Neural crest cell (in vitro differentiated cells): ENCODE measurements at regions not wholly inside any gene's neighbourhood (a gene's known extent, or its start where the extent isn't known, plus 50 kb on each side); places are given as distances from the start of the nearest gene placed in this dataset.
"Not testable (repeated sequence)": the region's sequence is repeated elsewhere in the genome, so short reads cannot be mapped to it uniquely, and the experiment has no call there.

ENCODE experiments used
- DNase-seq: peaks from one replicate; pipeline ENCODE4 v3.0.0; 2021; ENCODE audit warnings: low read depth, mixed read lengths, low spot score
- H3K27ac Mint-ChIP-seq: one replicate; pipeline ENCODE4 v1.8.0; 2021; ENCODE audit warnings: mild to moderate bottlenecking, mixed read lengths; ENCODE audit not compliant: unreplicated experiment
- H3K27me3 Mint-ChIP-seq: 2 replicates; pipeline ENCODE4 v1.8.0; 2021; ENCODE audit warnings: low read depth, mild to moderate bottlenecking, mixed read lengths
- H3K36me3 Mint-ChIP-seq: 2 replicates; pipeline ENCODE4 v1.8.0; 2021; ENCODE audit warnings: low read depth, mild to moderate bottlenecking, mixed read lengths
- H3K4me1 Mint-ChIP-seq: 2 replicates; pipeline ENCODE4 v1.8.0; 2021; ENCODE audit warnings: mixed read lengths
- H3K4me3 Mint-ChIP-seq: one replicate; pipeline ENCODE4 v1.8.0; 2021; ENCODE audit warnings: mild to moderate bottlenecking, mixed read lengths
- H3K9me3 Mint-ChIP-seq: 2 replicates; pipeline ENCODE4 v1.8.0; 2021; ENCODE audit warnings: mixed read lengths
- CTCF ChIP-seq: fragments of 200-600 bp; sonication (generic); conservative IDR thresholded peaks from 2 replicates; pipeline ENCODE4 v1.5.0; 2021; ENCODE audit warnings: antibody characterized with exemption, mild to moderate bottlenecking

- no peak for TF ChIP-seq CTCF
- no peaks in the 10 kb centered on the region for H3K4me1 Mint-ChIP-seq
- H3K9me3 Mint-ChIP-seq = no peaks in the 10 kb centered on the region
- DNase-seq = no peak
- H3K27ac Mint-ChIP-seq = no peak overlapping the region
- H3K27me3 Mint-ChIP-seq = no peaks in the 10 kb centered on the region
- no peaks in the 10 kb centered on the region for H3K36me3 Mint-ChIP-seq
- no peak overlapping the region for H3K4me3 Mint-ChIP-seq
Measured at GRCh38 chrX:44675362-44676024, 132.8 kb upstream of the FUNDC1 start.

- Mint-ChIP-seq H3K4me3 (no peak overlapping the region), H3K36me3 (no peaks in the 10 kb centered on the region), H3K4me1 (no peaks in the 10 kb centered on the region), H3K9me3 (no peaks in the 10 kb centered on the region), H3K27me3 (no peaks in the 10 kb centered on the region), H3K27ac (no peak overlapping the region)
- no peak for DNase-seq
- TF ChIP-seq CTCF = no peak
Measured at GRCh38 chrX:44674906-44675305, 132.2 kb upstream of the FUNDC1 start.

- Mint-ChIP-seq H3K9me3 (no peaks in the 10 kb centered on the region), H3K27ac (no peak overlapping the region), H3K4me1 (no peaks in the 10 kb centered on the region), H3K27me3 (no peaks in the 10 kb centered on the region), H3K36me3 (no peaks in the 10 kb centered on the region), H3K4me3 (no peak overlapping the region)
- no peak for TF ChIP-seq CTCF
- no peak for DNase-seq
Measured at GRCh38 chrX:44669626-44670025, 127.0 kb upstream of the FUNDC1 start.

- H3K27me3 Mint-ChIP-seq = no peaks in the 10 kb centered on the region
- no peak overlapping the region for H3K27ac Mint-ChIP-seq
- peaks cover 4% of the 10 kb centered on the region for H3K9me3 Mint-ChIP-seq
- H3K4me3 Mint-ChIP-seq = no peak overlapping the region
- H3K4me1 Mint-ChIP-seq = no peaks in the 10 kb centered on the region
- H3K36me3 Mint-ChIP-seq = no peaks in the 10 kb centered on the region
- no peak for DNase-seq
- TF ChIP-seq CTCF = no peak
Measured at GRCh38 chrX:44667771-44668170, 125.1 kb upstream of the FUNDC1 start.

GRCh38 chrX:44657718-44658246 is 115.1 kb upstream of the FUNDC1 start:
- not testable (repeated sequence) for H3K27ac Mint-ChIP-seq, H3K4me3 Mint-ChIP-seq, DNase-seq, H3K36me3 Mint-ChIP-seq, H3K4me1 Mint-ChIP-seq, H3K9me3 Mint-ChIP-seq, H3K27me3 Mint-ChIP-seq

GRCh38 chrX:44651358-44651757 is 108.7 kb upstream of the FUNDC1 start:
- Mint-ChIP-seq H3K27me3 (no peaks in the 10 kb centered on the region), H3K36me3 (peaks cover 2% of the 10 kb centered on the region), H3K4me3 (no peak overlapping the region), H3K4me1 (no peaks in the 10 kb centered on the region), H3K27ac (no peak overlapping the region), H3K9me3 (peaks cover 5% of the 10 kb centered on the region)
- DNase-seq = no peak
- TF ChIP-seq CTCF = no peak
